Caco-2 (cell line): ENCODE measurements at regions not wholly inside any gene's neighbourhood (a gene's known extent, or its start where the extent isn't known, plus 50 kb on each side); places are given as distances from the start of the nearest gene placed in this dataset.

Experiments
- BruUV-seq: library from RNA; stranded (reverse); fragments of 400-500 nt; replicated peaks from 2 replicates; lab custom pipeline; 2021; lab: Mats Ljungman, UMichigan
- CTCF ChIA-PET: fragments of 300-600 bp; sonication (Branson Sonifier 250); formaldehyde crosslinking; loops from one replicate; lab custom pipeline; 2022; ENCODE audit warnings: antibody characterized with exemption; lab: Charles Lee
- POLR2A ChIA-PET: fragments of 300-600 bp; sonication (Branson Sonifier 250); formaldehyde crosslinking; loops from one replicate; lab custom pipeline; 2022; ENCODE audit warnings: antibody characterized with exemption; lab: Charles Lee
- DNase-seq, 2 experiments: peaks; one replicate each; pipeline versions ENCODE4 v3.0.0 to v3.0.0-alpha.2; 2020 to 2022
- H3K27me3 ChIP-seq: replicated peaks from 2 replicates; pipeline ENCODE4 v1.6.0; 2011; ENCODE audit warnings: low read length; ENCODE audit not compliant: control insufficient read depth, insufficient read depth
- H3K36me3 ChIP-seq: 2 replicates; pipeline ENCODE4 v1.5.1; 2011; ENCODE audit warnings: low read length; ENCODE audit not compliant: control insufficient read depth, insufficient read depth
- H3K4me1 ChIP-seq: fragments of 250-450 bp; sonication (Bioruptor Pico); 2 replicates; pipeline ENCODE4 v1.5.1; 2020; ENCODE audit warnings: mild to moderate bottlenecking
- H3K4me3 ChIP-seq: 2 replicates; pipeline ENCODE4 v1.5.1; 2011; ENCODE audit warnings: low read depth, mild to moderate bottlenecking, control low read depth, low read length
- H3K9me3 ChIP-seq: fragments of 250-450 bp; sonication (Bioruptor Pico); 2 replicates; pipeline ENCODE4 v1.5.1; 2020; ENCODE audit warnings: mild to moderate bottlenecking, moderate library complexity
- H3K27ac Mint-ChIP-seq: one replicate; pipeline ENCODE4 v1.8.0; 2022; ENCODE audit warnings: mixed read lengths; ENCODE audit not compliant: unreplicated experiment
- H3K27me3 Mint-ChIP-seq: one replicate; pipeline ENCODE4 v1.8.0; 2022; ENCODE audit warnings: mixed read lengths; ENCODE audit not compliant: insufficient read depth, unreplicated experiment
- H3K36me3 Mint-ChIP-seq: one replicate; pipeline ENCODE4 v1.8.0; 2022; ENCODE audit warnings: mild to moderate bottlenecking, mixed read lengths; ENCODE audit not compliant: insufficient read depth, unreplicated experiment
- H3K4me1 Mint-ChIP-seq: one replicate; pipeline ENCODE4 v1.8.0; 2022; ENCODE audit warnings: low read depth, mixed read lengths; ENCODE audit not compliant: unreplicated experiment
- H3K4me3 Mint-ChIP-seq: one replicate; pipeline ENCODE4 v1.8.0; 2022; ENCODE audit warnings: mild to moderate bottlenecking, moderate library complexity, mixed read lengths; ENCODE audit not compliant: unreplicated experiment
- H3K9me3 Mint-ChIP-seq: one replicate; pipeline ENCODE4 v1.8.0; 2022; ENCODE audit warnings: mixed read lengths; ENCODE audit not compliant: unreplicated experiment
- intact Hi-C: fragments of 100-400 bp; cut with micrococcal nuclease; formaldehyde crosslinking; loops from one replicate; pipeline ENCODE4 v1.10.0; 2022; ENCODE audit not compliant: unreplicated experiment
- TF ChIP-seq, protein P1 (sequence below), 2 experiments: fragments of 200-600 bp in 1 of 2; IDR thresholded peaks; 1 replicate in 1 of 2; 2 replicates in 1 of 2; pipeline versions ENCODE4 v1.5.1 to v1.8.0; 2011 to 2022; ENCODE audit warnings: antibody characterized with exemption in 1 of 2, control low read depth in 1 of 2, inconsistent platforms in 1 of 2, low read depth in 1 of 2, low read length in 1 of 2, mild to moderate bottlenecking in 1 of 2, moderate library complexity in 1 of 2; ENCODE audit not compliant: insufficient read depth in 1 of 2, severe bottlenecking in 1 of 2, unreplicated experiment in 1 of 2

DNA sequence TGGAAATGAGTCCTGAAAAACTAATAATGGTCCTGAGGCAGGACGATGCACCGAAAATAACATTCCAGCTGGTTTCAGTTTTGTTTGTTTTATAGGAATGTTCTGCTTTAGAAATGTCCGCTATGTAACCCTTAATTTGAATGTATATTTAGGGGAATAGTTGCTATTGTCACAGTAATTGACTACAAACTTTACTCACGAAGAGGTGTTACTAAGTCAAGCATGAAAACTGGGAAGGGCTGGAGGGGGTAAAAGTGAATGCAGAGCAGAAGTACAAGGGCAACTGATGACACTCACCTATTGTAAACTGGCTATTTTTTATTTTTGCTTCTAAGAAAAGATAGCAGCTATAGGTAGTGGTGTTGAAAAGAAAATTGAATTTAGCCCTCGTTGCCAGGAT, 230.7 kb upstream of the SYT10 start:
- H3K27me3 ChIP-seq = no peaks in the 10 kb centered on the region
- ChIA-PET POLR2A (no interaction called here), CTCF (no interaction called here)
- TF ChIP-seq, protein P1, sequence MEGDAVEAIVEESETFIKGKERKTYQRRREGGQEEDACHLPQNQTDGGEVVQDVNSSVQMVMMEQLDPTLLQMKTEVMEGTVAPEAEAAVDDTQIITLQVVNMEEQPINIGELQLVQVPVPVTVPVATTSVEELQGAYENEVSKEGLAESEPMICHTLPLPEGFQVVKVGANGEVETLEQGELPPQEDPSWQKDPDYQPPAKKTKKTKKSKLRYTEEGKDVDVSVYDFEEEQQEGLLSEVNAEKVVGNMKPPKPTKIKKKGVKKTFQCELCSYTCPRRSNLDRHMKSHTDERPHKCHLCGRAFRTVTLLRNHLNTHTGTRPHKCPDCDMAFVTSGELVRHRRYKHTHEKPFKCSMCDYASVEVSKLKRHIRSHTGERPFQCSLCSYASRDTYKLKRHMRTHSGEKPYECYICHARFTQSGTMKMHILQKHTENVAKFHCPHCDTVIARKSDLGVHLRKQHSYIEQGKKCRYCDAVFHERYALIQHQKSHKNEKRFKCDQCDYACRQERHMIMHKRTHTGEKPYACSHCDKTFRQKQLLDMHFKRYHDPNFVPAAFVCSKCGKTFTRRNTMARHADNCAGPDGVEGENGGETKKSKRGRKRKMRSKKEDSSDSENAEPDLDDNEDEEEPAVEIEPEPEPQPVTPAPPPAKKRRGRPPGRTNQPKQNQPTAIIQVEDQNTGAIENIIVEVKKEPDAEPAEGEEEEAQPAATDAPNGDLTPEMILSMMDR (IDR thresholded peaks at IDR 0.05; ENCODE audit: insufficient read depth in 1 of 2, low read depth in 1 of 2, low read length in 1 of 2, severe bottlenecking in 1 of 2, unreplicated experiment in 1 of 2) = no peak
- no peak overlapping the region for H3K4me3 Mint-ChIP-seq
- H3K9me3 Mint-ChIP-seq = no peaks in the 10 kb centered on the region
- BruUV-seq = no TSS peak
- H3K9me3 ChIP-seq = no peaks in the 10 kb centered on the region
- H3K27ac Mint-ChIP-seq = no peak overlapping the region
- H3K36me3 ChIP-seq = no peaks in the 10 kb centered on the region
- H3K27me3 Mint-ChIP-seq = peaks cover 7% of the 10 kb centered on the region
- no peaks in the 10 kb centered on the region for H3K36me3 Mint-ChIP-seq
- no peaks in the 10 kb centered on the region for H3K4me1 Mint-ChIP-seq
- no peak overlapping the region for H3K4me3 ChIP-seq
- no peak for DNase-seq
- no peaks in the 10 kb centered on the region for H3K4me1 ChIP-seq
- intact Hi-C loops = no loop called here

GRCh38 chr12:33671676-33672075, 232.1 kb upstream of the SYT10 start:
- Mint-ChIP-seq H3K27me3 (peaks cover 7% of the 10 kb centered on the region), H3K4me1 (no peaks in the 10 kb centered on the region), H3K9me3 (no peaks in the 10 kb centered on the region), H3K27ac (no peak overlapping the region), H3K36me3 (no peaks in the 10 kb centered on the region), H3K4me3 (no peak overlapping the region)
- ChIA-PET POLR2A (no interaction called here), CTCF (no interaction called here)
- Histone ChIP-seq H3K4me3 (no peak overlapping the region), H3K4me1 (no peaks in the 10 kb centered on the region), H3K27me3 (no peaks in the 10 kb centered on the region), H3K36me3 (no peaks in the 10 kb centered on the region), H3K9me3 (no peaks in the 10 kb centered on the region)
- TF ChIP-seq, protein P1 (IDR thresholded peaks at IDR 0.05; ENCODE audit: insufficient read depth in 1 of 2, low read depth in 1 of 2, low read length in 1 of 2, severe bottlenecking in 1 of 2, unreplicated experiment in 1 of 2) = no peak
- no TSS peak for BruUV-seq
- intact Hi-C loops = no loop called here
- DNase-seq = no peak

GRCh38 chr12:33672836-33673577, 233.4 kb upstream of the SYT10 start:
- Histone ChIP-seq H3K9me3 (no peaks in the 10 kb centered on the region), H3K4me3 (no peak overlapping the region), H3K27me3 (no peaks in the 10 kb centered on the region), H3K36me3 (no peaks in the 10 kb centered on the region), H3K4me1 (no peaks in the 10 kb centered on the region)
- H3K27me3 Mint-ChIP-seq = peaks cover 7% of the 10 kb centered on the region
- H3K27ac Mint-ChIP-seq = no peak overlapping the region
- H3K9me3 Mint-ChIP-seq = no peaks in the 10 kb centered on the region
- no peaks in the 10 kb centered on the region for H3K4me1 Mint-ChIP-seq
- TF ChIP-seq, protein P1 (IDR thresholded peaks at IDR 0.05; ENCODE audit: insufficient read depth in 1 of 2, low read depth in 1 of 2, low read length in 1 of 2, severe bottlenecking in 1 of 2, unreplicated experiment in 1 of 2) = no peak
- H3K4me3 Mint-ChIP-seq = no peak overlapping the region
- H3K36me3 Mint-ChIP-seq = no peaks in the 10 kb centered on the region
- no peak for DNase-seq
- ChIA-PET CTCF (no interaction called here), POLR2A (no interaction called here)
- no TSS peak for BruUV-seq
- intact Hi-C loops = no loop called here
